NCI-H69 (cell line): ENCODE measurements at regions not wholly inside any gene's neighbourhood (a gene's known extent, or its start where the extent isn't known, plus 50 kb on each side); places are given as distances from the start of the nearest gene placed in this dataset.
"Not testable (repeated sequence)": the region's sequence is repeated elsewhere in the genome, so short reads cannot be mapped to it uniquely, and the experiment has no call there.

ENCODE experiments used
- DNase-seq: peaks from one replicate; lab custom pipeline; 2025; lab: John Stamatoyannopoulos, UW

DNA sequence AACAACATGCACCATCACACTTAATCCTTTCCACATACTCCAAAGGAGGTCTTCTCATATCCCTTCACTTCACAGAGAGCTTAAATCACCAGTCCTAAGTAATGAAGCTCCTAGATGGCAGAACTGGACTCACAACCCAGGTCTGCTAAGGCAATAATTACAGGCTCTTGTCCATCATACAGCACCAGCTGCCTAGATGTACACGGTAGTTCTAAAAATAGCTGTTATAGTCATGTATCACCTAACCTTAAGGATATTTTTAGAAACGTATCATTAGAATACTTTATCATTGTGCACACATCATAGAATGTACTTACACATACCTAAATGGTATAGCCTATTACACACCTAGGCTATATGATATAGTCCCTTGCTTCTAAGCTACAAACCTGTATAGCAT is 644.6 kb upstream of the RGMB start:
- peak; percentile 30 for DNase-seq

- DNase-seq, result peak; percentile 90
Measured at GRCh38 chr5:98130261-98131035, 643.0 kb upstream of the RGMB start.

DNA sequence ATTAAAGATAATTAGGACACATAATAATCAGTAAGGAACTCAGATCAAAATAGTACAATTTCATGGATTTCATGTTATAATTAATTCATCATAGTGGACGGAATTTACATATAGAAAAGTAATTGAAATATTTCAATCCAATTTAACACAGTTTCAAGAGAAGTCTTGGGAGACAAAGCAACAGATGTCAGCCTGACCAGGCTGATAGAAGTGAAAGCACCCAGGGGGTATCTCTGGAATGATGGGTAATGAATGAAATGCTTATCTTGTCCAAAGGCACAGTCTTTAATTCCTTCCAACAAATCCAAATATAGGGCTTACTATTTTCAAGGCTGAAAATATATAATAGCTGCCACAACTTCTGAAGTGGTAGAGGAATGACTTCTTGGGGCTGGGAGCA is 629.3 kb upstream of the RGMB start:
- DNase-seq, result no peak

- DNase-seq, result no peak
Measured at GRCh38 chr5:98144710-98145109, 628.8 kb upstream of the RGMB start.

DNA sequence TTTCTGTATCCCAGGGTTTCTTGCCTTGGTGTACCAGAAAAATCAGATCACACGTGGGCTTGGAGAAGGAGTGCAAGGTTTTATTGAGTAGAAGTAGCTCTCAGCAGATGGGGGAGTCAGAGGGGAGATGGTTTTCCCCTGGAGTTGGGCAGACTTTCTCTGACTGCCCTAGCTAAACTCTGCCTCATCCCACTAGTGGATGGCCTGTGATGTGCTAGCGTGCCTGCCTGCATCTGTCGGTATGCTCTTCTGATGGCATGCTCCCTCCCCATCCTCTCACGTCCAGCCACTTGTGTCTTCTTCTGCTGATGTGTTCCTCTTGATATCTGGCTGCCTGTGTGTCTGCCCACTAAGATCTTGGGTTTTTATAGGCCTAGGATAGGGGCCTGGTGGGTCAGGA is 616.1 kb upstream of the RGMB start:
- DNase-seq, result no peak

GRCh38 chr5:98158440-98158839 is 615.0 kb upstream of the RGMB start:
- DNase-seq, result no peak

DNA sequence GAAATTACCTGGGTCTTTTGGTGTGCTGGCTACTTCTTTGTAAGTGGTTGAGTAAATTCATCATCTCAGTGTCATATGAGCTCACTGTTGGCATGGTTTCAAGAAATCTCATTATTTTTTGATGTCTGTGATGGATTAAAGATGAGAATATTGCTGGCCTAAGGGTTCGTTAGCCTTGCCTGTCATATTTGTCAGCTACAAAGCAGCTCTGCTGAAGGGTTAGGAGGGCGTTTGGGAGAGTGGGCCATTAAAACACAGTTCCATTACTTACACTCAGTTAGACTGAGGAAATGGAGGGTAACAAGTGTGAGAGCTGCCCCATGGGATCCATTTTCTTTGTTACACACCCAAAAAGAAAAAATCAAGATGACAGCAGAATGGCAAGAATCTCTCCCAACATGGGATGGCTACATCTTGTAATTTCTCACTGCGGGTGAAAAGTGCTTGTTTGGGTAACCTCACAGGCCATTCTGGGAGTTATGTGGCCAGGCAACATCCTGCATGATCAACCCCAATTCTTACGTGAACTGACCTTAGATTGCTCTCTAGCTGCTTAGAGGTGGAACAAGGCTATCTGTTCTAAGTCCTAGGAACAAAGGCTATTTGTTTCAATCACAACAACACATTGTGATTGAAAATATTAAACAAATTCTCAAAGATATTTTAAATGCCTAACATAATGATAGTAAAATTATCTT is 609.5 kb upstream of the RGMB start:
- peak; percentile 82 for DNase-seq

DNA sequence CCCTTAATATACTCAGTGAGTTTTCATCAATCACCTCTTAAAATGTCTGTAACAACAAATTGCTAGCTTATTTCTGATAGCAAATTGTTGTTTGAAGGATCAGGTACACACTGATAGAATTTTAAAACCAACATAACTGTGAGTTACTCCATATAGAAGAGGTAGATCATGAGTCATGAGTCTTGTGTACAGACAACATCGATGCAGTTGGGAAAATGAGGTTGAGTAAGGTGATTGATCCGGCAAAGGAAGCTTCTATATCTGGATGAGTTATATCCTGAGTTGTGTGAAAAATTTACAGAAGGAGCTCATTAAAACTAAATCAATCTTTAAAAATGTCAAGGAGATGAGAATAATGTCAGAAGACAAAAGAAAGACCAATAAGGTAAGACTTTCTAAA is 604.6 kb upstream of the RGMB start:
- no peak for DNase-seq

- DNase-seq, result no peak
Measured at GRCh38 chr5:98170994-98171393, 602.5 kb upstream of the RGMB start.

DNA sequence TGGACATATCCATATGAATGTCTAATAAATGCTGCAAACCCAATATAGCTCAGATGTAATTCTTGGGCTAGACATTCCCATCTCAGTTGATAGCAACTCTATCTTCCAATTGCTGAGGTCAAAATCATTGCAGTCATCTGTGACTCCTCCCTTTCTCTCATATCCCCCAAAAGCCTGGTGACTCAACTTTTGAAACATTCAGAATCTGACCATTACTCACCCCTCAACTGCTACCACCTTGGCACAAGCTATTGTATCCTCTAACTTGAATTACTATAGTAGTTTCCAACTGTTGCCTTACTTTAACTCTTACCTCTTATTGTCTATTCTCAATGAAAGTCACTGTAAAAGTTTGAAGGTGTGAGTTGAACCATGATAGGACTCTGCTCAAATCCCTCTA is 600.1 kb upstream of the RGMB start:
- no peak for DNase-seq

DNA sequence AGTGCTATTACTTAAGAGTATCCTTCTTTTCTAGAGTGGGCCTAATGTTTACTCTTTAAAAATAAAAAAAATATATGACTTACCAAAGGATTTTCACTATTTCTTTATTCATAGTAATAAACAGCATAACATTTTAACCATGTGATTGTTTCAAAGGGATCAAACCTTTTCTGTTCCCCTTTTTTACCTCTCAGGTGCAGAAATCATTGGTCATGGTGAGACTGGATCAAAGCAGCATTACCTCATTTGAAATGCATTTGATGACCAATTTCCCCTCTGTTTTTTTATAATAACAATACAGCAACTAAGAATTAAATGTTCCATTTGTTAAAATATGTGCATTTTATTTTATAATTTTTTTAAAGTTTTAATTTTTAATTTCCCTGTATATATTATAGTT is 598.0 kb upstream of the RGMB start:
- no peak for DNase-seq

DNA sequence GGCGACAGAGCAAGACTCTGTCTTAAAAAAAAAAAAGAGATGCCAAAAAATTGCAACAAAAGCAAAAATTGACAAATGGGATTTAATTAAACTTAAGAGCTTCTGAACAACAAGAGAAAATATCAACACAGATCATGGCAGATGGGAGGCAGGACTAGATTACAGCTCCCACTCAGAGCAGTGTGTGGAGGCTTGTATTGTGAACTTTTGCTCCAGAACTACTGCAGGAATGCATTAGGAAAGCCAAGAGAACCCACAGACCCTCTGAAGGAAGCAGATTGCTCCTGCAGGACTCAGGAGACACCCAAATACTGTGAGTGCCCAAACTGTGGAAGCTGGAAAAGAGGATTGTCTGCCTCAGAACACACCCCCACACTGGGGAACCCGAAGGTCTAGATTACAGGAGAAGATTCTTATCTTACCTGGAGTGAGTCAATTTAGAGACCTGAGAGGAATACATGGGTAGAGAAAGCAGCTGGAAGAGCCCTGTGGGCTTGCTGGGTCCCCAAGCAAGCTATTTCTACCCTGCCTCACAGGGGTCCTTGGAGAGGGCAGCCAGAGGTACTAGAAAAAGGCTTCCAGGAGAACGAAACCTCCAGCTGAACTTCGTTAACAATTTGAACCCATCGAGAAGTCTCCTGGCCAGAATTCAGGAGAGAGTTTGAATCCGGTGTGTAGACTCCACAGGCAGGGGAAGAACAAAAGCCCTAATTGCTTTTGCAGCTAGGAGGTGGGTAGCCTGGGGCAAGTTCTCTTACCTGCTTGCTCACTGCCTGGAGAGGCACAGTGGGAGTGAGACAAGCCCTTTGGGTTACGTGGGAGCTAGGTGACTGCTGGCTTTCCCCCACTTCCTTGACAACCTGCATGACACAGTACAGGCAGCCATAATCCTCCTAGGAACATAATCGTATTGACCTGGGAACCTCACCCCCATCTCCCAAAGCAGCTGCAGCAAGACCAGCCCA is 593.4 kb upstream of the RGMB start:
- DNase-seq, result peak; percentile 93

DNA sequence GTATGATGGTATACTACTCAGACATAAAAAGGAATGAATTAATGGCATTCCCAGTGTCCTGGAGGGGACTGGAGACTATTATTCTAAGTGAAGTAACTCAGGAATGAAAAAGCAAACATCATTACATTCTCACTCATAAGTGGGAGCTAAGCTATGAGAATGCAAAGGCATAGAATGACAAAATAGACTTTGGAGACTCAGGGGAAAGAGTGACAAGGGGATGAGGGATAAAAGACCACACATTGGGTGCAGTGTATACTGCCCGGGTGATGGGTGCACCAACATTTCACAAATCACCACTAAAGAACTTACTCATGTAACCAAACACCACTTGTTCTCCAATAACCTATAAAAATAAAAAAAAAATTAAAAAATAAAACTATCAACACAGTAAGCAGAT is 587.3 kb upstream of the RGMB start:
- no peak for DNase-seq

DNA sequence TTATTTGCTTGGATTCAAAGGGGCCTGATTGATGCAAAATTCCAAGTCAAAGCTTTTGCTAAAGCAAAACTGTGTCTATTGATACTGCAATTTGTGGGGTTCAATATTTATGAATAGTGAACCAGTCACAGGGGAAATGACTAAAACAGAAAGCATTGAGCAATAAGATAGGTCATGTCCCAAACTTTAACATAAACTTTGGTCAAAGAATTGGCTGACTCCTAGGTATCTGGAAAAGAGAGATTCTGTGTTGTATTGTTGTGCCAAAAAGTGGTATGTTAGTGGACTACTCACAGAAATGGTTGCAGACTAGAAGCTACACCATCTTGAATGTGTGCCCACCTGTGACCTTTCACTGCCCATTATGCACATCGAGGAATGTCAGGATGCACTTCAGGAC is 585.5 kb upstream of the RGMB start:
- DNase-seq, result no peak

- DNase-seq, result not testable (repeated sequence)
Measured at GRCh38 chr5:98190344-98190743, 583.1 kb upstream of the RGMB start.

DNA sequence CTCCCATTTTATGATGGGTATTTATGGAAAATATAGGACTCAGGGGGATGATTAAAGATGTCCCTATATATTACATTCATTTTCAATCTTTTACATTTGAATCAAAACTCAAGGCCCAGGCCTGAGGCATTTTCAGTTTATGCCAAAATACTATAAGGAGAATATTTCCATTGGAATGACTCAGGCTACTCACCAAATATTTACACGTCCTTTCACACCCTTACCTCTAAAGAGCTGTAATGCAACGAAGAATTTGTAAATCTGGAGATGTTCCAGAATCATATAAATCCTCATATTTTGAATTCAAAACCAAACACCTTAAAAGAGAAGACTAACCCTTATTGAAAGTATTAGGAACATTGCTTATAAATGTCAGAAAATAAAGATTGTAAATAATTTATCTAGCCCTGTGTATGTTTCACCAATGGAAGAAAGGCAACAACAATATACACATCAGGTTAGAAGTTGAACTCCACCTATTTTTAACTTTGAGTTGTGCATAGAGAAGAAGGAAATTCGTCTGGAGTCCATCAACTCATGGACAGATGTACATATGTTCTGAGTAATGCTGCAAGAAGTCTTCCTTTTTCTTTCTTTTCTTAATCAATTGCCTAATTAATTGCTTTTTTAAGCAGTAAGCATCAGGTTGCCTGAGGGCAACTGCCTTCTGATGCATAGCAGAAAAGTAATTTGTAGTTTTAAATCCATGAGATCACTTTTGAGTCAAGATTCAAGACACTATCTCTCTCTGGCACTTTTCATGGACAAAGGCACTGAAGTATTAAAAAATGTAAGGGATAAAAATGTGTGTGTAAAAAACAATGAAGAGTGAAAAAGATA is 579.3 kb upstream of the RGMB start:
- DNase-seq, result no peak

GRCh38 chr5:98200726-98201541 is 572.5 kb upstream of the RGMB start:
- DNase-seq, result peak; percentile 44

DNA sequence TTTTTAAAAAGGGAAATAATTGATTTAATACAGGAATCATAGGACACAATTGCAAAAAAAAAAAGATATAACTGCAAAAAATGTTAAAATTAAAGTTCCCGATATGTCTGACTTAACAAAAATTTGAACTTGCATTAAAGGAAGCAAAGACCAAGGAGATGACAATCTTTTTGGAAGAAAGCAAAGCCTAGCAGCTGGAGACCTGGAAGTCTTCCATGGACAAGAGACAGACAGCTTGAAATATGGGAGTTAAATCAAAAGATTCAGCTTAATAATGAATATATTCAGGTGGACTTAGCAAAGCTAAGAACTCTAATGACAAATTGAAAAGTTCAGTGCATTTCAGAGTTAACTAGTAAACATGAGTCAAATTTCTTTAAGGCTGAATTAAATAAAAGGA is 568.7 kb upstream of the RGMB start:
- no peak for DNase-seq

DNA sequence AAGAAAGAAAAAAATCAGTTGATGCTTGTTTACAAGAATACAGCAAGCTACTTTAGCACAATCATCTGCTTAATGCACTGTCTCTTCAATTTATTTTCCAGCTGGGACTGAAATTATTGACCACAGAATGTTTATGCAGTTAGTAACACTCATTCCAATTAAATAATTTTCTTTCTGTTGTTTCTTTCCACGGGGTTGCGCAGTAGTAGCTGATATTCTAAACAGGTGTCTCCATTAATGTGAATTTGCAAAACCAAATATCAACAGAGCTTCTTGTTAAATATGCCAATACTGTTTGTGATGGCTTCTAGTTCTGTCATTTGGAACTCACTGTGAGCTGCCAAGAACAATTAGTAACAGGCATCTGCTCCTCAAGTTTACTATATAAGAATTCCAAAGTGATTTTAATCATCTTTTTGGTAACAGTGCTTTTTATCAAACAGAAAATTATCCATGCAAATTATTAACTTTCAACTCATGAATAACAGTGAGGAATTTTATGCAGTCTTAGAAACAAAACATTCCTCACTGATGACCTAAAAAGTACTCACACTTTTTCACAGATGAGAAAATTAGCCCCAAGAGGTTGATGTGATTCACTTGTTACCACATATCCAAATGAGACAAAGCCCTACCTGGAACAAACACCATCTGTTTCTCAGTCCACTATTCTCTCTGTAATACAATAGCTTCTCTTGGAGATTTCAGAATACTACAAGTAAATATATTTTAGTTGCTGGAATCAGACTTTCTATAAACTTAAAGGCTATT is 567.6 kb upstream of the RGMB start:
- peak; percentile 58 for DNase-seq

- peak; percentile 17 for DNase-seq
Measured at GRCh38 chr5:98206566-98206965, 566.9 kb upstream of the RGMB start.
